Trophoblast cell (in vitro differentiated cells and primary cell): ENCODE measurements at regions not wholly inside any gene's neighbourhood (a gene's known extent, or its start where the extent isn't known, plus 50 kb on each side); places are given as distances from the start of the nearest gene placed in this dataset.

Source experiments
- DNase-seq, 2 donors: peaks; one replicate each; pipeline ENCODE4 v3.0.0-alpha.2; 2016
- H2AFZ ChIP-seq: 2 replicates; pipeline ENCODE4 v1.6.1; 2013; ENCODE audit warnings: low read length, moderate library complexity, mild to moderate bottlenecking; ENCODE audit not compliant: insufficient read depth, poor library complexity
- H2AK5ac ChIP-seq: 2 replicates; pipeline ENCODE4 v1.6.1; 2013; ENCODE audit warnings: mild to moderate bottlenecking, low read length
- H2BK120ac ChIP-seq: 2 replicates; pipeline ENCODE4 v1.6.1; 2013; ENCODE audit warnings: low read length, mild to moderate bottlenecking, moderate library complexity; ENCODE audit not compliant: insufficient read depth, poor library complexity
- H2BK12ac ChIP-seq: 2 replicates; pipeline ENCODE4 v1.6.1; 2013; ENCODE audit warnings: mild to moderate bottlenecking, low read length, moderate library complexity
- H2BK5ac ChIP-seq: 2 replicates; pipeline ENCODE4 v1.6.1; 2013; ENCODE audit warnings: low read length, low read depth, moderate library complexity, mild to moderate bottlenecking; ENCODE audit not compliant: poor library complexity
- H3K14ac ChIP-seq: 2 replicates; pipeline ENCODE4 v1.6.1; 2013; ENCODE audit warnings: mild to moderate bottlenecking, low read length
- H3K18ac ChIP-seq: 2 replicates; pipeline ENCODE4 v1.6.1; 2013; ENCODE audit warnings: mild to moderate bottlenecking, low read length
- H3K23ac ChIP-seq: 2 replicates; pipeline ENCODE4 v1.6.1; 2013; ENCODE audit warnings: low read length
- H3K27ac ChIP-seq: 2 replicates; pipeline ENCODE4 v1.5.1; 2013; ENCODE audit warnings: low read depth, mild to moderate bottlenecking, inconsistent platforms, low read length, moderate library complexity
- H3K27me3 ChIP-seq: 2 replicates; pipeline ENCODE4 v1.6.1; 2013; ENCODE audit warnings: inconsistent platforms, mild to moderate bottlenecking, low read length, moderate library complexity; ENCODE audit not compliant: insufficient read depth
- H3K36me3 ChIP-seq, 2 experiments: 1 replicate in 1 of 2; 2 replicates in 1 of 2; pipeline ENCODE4 v1.6.1; 2013; ENCODE audit warnings: low read length in 2 of 2, mild to moderate bottlenecking in 2 of 2, moderate library complexity in 1 of 2; ENCODE audit not compliant: insufficient read depth in 2 of 2, control insufficient read depth in 1 of 2
- H3K4ac ChIP-seq: 2 replicates; pipeline ENCODE4 v1.6.1; 2013; ENCODE audit warnings: low read depth, mild to moderate bottlenecking, low read length, moderate library complexity
- H3K4me1 ChIP-seq, 2 experiments: 1 replicate in 1 of 2; 2 replicates in 1 of 2; pipeline ENCODE4 v1.6.1; 2013; ENCODE audit warnings: low read length in 2 of 2, mild to moderate bottlenecking in 2 of 2, moderate library complexity in 1 of 2; ENCODE audit not compliant: insufficient read depth in 2 of 2, control insufficient read depth in 1 of 2
- H3K4me2 ChIP-seq: 2 replicates; pipeline ENCODE4 v1.6.1; 2013; ENCODE audit warnings: inconsistent platforms, mild to moderate bottlenecking, low read length, moderate library complexity
- H3K4me3 ChIP-seq: 2 replicates; pipeline ENCODE4 v1.5.1; 2013; ENCODE audit warnings: mild to moderate bottlenecking, low read depth, low read length, inconsistent platforms
- H3K79me1 ChIP-seq: one replicate; pipeline ENCODE4 v1.6.1; 2013; ENCODE audit warnings: low read length
- H3K79me2 ChIP-seq: 2 replicates; pipeline ENCODE4 v1.6.1; 2013; ENCODE audit warnings: low read length, mild to moderate bottlenecking; ENCODE audit not compliant: control insufficient read depth, insufficient read depth, poor library complexity
- H3K9ac ChIP-seq: 2 replicates; pipeline ENCODE4 v1.6.1; 2013; ENCODE audit warnings: mild to moderate bottlenecking, low read length
- H3K9me3 ChIP-seq: 2 replicates; pipeline ENCODE4 v1.6.1; 2013; ENCODE audit warnings: low read depth, mild to moderate bottlenecking, control low read depth, inconsistent platforms, low read length; ENCODE audit not compliant: insufficient read depth
- H4K12ac ChIP-seq: 2 replicates; pipeline ENCODE4 v1.6.1; 2013; ENCODE audit warnings: low read depth, mild to moderate bottlenecking, low read length, moderate library complexity
- H4K8ac ChIP-seq: 2 replicates; pipeline ENCODE4 v1.6.1; 2013; ENCODE audit warnings: low read depth, mild to moderate bottlenecking, low read length, moderate library complexity
- H4K91ac ChIP-seq: one replicate; pipeline ENCODE4 v1.6.1; 2013; ENCODE audit warnings: low read depth, mild to moderate bottlenecking, low read length, moderate library complexity
- WGBS: extraction: QIAGEN DNeasy Blood & Tissue Kit; methylation state at CpG from one replicate; pipeline ENCODE4 v1.1.7; 2013; ENCODE audit warnings: missing lambda C conversion rate; ENCODE audit not compliant: insufficient read length, insufficient coverage; ENCODE audit errors: extremely low coverage; 5-methylcytosine and 5-hydroxymethylcytosine counted together

- Histone ChIP-seq H3K36me3 (no peaks in the 10 kb centered on the region), H3K23ac (no peak overlapping the region), H2BK120ac (no peak overlapping the region), H3K4me1 (peaks cover 27 to 30% of the 10 kb centered on the region in 2 experiments), H3K27me3 (no peaks in the 10 kb centered on the region), H2BK12ac (no peak overlapping the region), H3K9me3 (no peaks in the 10 kb centered on the region), H3K14ac (no peak overlapping the region), H3K18ac (no peak overlapping the region), H3K27ac (no peak overlapping the region), H3K9ac (no peak overlapping the region), H3K4me3 (no peak overlapping the region), H4K8ac (no peak overlapping the region), H2BK5ac (no peak overlapping the region), H3K79me2 (no peaks in the 10 kb centered on the region), H3K79me1 (no peaks in the 10 kb centered on the region), H3K4ac (no peak overlapping the region), H3K4me2 (no peak overlapping the region), H4K91ac (no peak overlapping the region), H2AFZ (no peak overlapping the region), H4K12ac (no peak overlapping the region), H2AK5ac (no peak overlapping the region)
- WGBS: no CpG with 5 or more reads among the region's 4 CpGs
- DNase-seq: no peak
Measured at GRCh38 chr11:119974051-119974450, 163.9 kb downstream of the TRIM29 start.

DNA sequence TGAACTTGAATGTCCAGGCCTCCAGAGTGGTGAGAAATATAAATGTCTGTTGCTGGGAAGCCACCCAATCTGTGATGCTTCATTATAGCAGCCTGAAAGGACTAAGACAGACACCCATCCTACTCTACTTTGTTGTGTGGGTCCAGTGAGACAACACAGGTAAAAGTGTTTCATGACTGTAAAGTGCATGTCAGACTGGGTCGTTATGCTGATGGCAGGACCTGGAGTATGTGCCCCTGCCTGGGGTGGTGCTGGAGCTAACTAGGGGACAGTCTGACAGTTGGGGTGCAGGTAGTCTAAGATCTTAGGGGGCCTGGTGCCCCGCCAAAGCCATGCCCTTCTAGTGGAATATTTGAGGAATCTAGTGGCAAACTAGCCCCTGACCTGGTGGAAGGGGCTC, 165.6 kb downstream of the TRIM29 start:
- H3K27me3 ChIP-seq: no peaks in the 10 kb centered on the region
- DNase-seq: no peak
- no peak overlapping the region for H2AFZ ChIP-seq
- no peaks in the 10 kb centered on the region for H3K79me1 ChIP-seq
- H3K36me3 ChIP-seq: no peaks in the 10 kb centered on the region
- no peak overlapping the region for H3K14ac ChIP-seq
- no peak overlapping the region for H3K4ac ChIP-seq
- H4K91ac ChIP-seq: no peak overlapping the region
- H3K9me3 ChIP-seq: no peaks in the 10 kb centered on the region
- no peak overlapping the region for H4K12ac ChIP-seq
- H2AK5ac ChIP-seq: no peak overlapping the region
- no peak overlapping the region for H4K8ac ChIP-seq
- H3K4me1 ChIP-seq: peaks cover 19 to 21% of the 10 kb centered on the region in 2 experiments
- H2BK12ac ChIP-seq: no peak overlapping the region
- H3K9ac ChIP-seq: no peak overlapping the region
- H3K23ac ChIP-seq: no peak overlapping the region
- H3K18ac ChIP-seq: no peak overlapping the region
- no peak overlapping the region for H2BK120ac ChIP-seq
- no peaks in the 10 kb centered on the region for H3K79me2 ChIP-seq
- H3K4me3 ChIP-seq: no peak overlapping the region
- H3K4me2 ChIP-seq: no peak overlapping the region
- no peak overlapping the region for H2BK5ac ChIP-seq
- WGBS: no CpG with 5 or more reads among the region's 2 CpGs
- no peak overlapping the region for H3K27ac ChIP-seq

GRCh38 chr11:119970555-119971304, 167.2 kb downstream of the TRIM29 start:
- H3K79me2 ChIP-seq: no peaks in the 10 kb centered on the region
- H2AFZ ChIP-seq: no peak overlapping the region
- no peaks in the 10 kb centered on the region for H3K36me3 ChIP-seq
- H3K27ac ChIP-seq: no peak overlapping the region
- no CpG with 5 or more reads among the region's 15 CpGs for WGBS
- H3K27me3 ChIP-seq: no peaks in the 10 kb centered on the region
- H4K12ac ChIP-seq: no peak overlapping the region
- no peak overlapping the region for H2BK120ac ChIP-seq
- no peaks in the 10 kb centered on the region for H3K79me1 ChIP-seq
- no peak overlapping the region for H3K4ac ChIP-seq
- DNase-seq: no peak
- H4K91ac ChIP-seq: no peak overlapping the region
- no peak overlapping the region for H4K8ac ChIP-seq
- H3K9ac ChIP-seq: no peak overlapping the region
- H3K4me1 ChIP-seq: peaks cover 12 to 14% of the 10 kb centered on the region in 2 experiments
- H3K4me2 ChIP-seq: no peak overlapping the region
- H3K14ac ChIP-seq: no peak overlapping the region
- no peak overlapping the region for H3K4me3 ChIP-seq
- no peak overlapping the region for H2AK5ac ChIP-seq
- no peak overlapping the region for H3K18ac ChIP-seq
- no peak overlapping the region for H3K23ac ChIP-seq
- no peak overlapping the region for H2BK12ac ChIP-seq
- H2BK5ac ChIP-seq: no peak overlapping the region
- no peaks in the 10 kb centered on the region for H3K9me3 ChIP-seq

GRCh38 chr11:119964136-119965025, 173.5 kb downstream of the TRIM29 start:
- peak; percentile 8 to 41 for DNase-seq
- Histone ChIP-seq H3K27ac (peak overlapping the region; percentile 68), H3K79me2 (peaks cover 2% of the 10 kb centered on the region), H3K14ac (peak overlapping the region; percentile 67), H3K18ac (no peak overlapping the region), H3K4ac (no peak overlapping the region), H4K8ac (peak overlapping the region; percentile 37), H2BK12ac (peak overlapping the region; percentile 18), H3K4me3 (no peak overlapping the region), H3K9me3 (no peaks in the 10 kb centered on the region), H2BK5ac (peak overlapping the region; percentile 66), H3K9ac (no peak overlapping the region), H3K4me1 (peaks cover 10 to 13% of the 10 kb centered on the region in 2 experiments), H2AK5ac (no peak overlapping the region), H2BK120ac (peak overlapping the region; percentile 74), H4K91ac (peak overlapping the region; percentile 2), H3K36me3 (no peaks in the 10 kb centered on the region), H3K4me2 (no peak overlapping the region), H3K79me1 (peaks cover 11% of the 10 kb centered on the region), H3K23ac (no peak overlapping the region), H3K27me3 (no peaks in the 10 kb centered on the region), H2AFZ (no peak overlapping the region), H4K12ac (no peak overlapping the region)
- no CpG with 5 or more reads among the region's 8 CpGs for WGBS
